ENCODE measurements at regions not wholly inside any gene's neighbourhood (a gene's known extent, or its start where the extent isn't known, plus 50 kb on each side); places are given as distances from the start of the nearest gene placed in this dataset.
"Not testable (repeated sequence)": the region's sequence is repeated elsewhere in the genome, so short reads cannot be mapped to it uniquely, and the experiment has no call there.

- Histone ChIP-seq H3K9me3 (ENCODE audit: insufficient read depth, low read length, severe bottlenecking) (peaks cover 3% of the 10 kb centered on the region), H3K9ac (ENCODE audit: low read depth, low read length) (no peak overlapping the region), H4K20me1 (ENCODE audit: insufficient read depth, low read length) (no peaks in the 10 kb centered on the region), H3K79me2 (ENCODE audit: insufficient read depth, low read length) (no peaks in the 10 kb centered on the region), H3K27ac (ENCODE audit: low read length) (no peak overlapping the region), H2AFZ (ENCODE audit: low read depth, low read length) (no peak overlapping the region), H3K4me3 (ENCODE audit: low read depth in 1 of 2, low read length in 2 of 2) (no peak overlapping the region), H3K27me3 (ENCODE audit: insufficient read depth, low read length, poor library complexity) (no peaks in the 10 kb centered on the region), H3K4me2 (ENCODE audit: insufficient read depth, low read length) (no peak overlapping the region), H3K36me3 (ENCODE audit: insufficient read depth, low read length) (no peaks in the 10 kb centered on the region), H3K4me1 (ENCODE audit: insufficient read depth, low read length) (no peaks in the 10 kb centered on the region)
- no peak for TF ChIP-seq EZH2 (IDR thresholded peaks at IDR 0.05; ENCODE audit: borderline replicate concordance, low read depth, low read length, severe bottlenecking)
- TF ChIP-seq CTCF (IDR thresholded peaks at IDR 0.05; ENCODE audit: borderline replicate concordance, extremely low read depth, low read length, poor library complexity, severe bottlenecking), result no peak
- DNase-seq (no peak), ATAC-seq (ENCODE audit: insufficient read depth, low read depth) (no peak)
Measured at GRCh38 chr4:148903388-148903787, 461.2 kb upstream of the NR3C2 start.

- no peaks in the 10 kb centered on the region for H3K4me1 ChIP-seq (ENCODE audit: insufficient read depth, low read length)
- DNase-seq, result no peak
- ATAC-seq (ENCODE audit: insufficient read depth, low read depth), result no peak
- H3K4me2 ChIP-seq (ENCODE audit: insufficient read depth, low read length), result no peak overlapping the region
- peaks cover 7% of the 10 kb centered on the region for H3K9me3 ChIP-seq (ENCODE audit: insufficient read depth, low read length, severe bottlenecking)
- H3K9ac ChIP-seq (ENCODE audit: low read depth, low read length), result no peak overlapping the region
- no peaks in the 10 kb centered on the region for H4K20me1 ChIP-seq (ENCODE audit: insufficient read depth, low read length)
- no peak overlapping the region for H3K4me3 ChIP-seq (ENCODE audit: low read depth in 1 of 2, low read length in 2 of 2)
- H3K27ac ChIP-seq (ENCODE audit: low read length), result no peak overlapping the region
- TF ChIP-seq EZH2 (IDR thresholded peaks at IDR 0.05; ENCODE audit: borderline replicate concordance, low read depth, low read length, severe bottlenecking), result no peak
- TF ChIP-seq CTCF (IDR thresholded peaks at IDR 0.05; ENCODE audit: borderline replicate concordance, extremely low read depth, low read length, poor library complexity, severe bottlenecking), result no peak
- H3K27me3 ChIP-seq (ENCODE audit: insufficient read depth, low read length, poor library complexity), result no peaks in the 10 kb centered on the region
- no peaks in the 10 kb centered on the region for H3K36me3 ChIP-seq (ENCODE audit: insufficient read depth, low read length)
- H2AFZ ChIP-seq (ENCODE audit: low read depth, low read length), result no peak overlapping the region
- H3K79me2 ChIP-seq (ENCODE audit: insufficient read depth, low read length), result no peaks in the 10 kb centered on the region
Measured at GRCh38 chr4:148901075-148901705, 459.0 kb upstream of the NR3C2 start.

GRCh38 chr4:148898139-148898538, 455.9 kb upstream of the NR3C2 start:
- not testable (repeated sequence) for H3K79me2 ChIP-seq (ENCODE audit: insufficient read depth, low read length); H3K4me3 ChIP-seq (ENCODE audit: low read depth in 1 of 2, low read length in 2 of 2); ATAC-seq (ENCODE audit: insufficient read depth, low read depth); H2AFZ ChIP-seq (ENCODE audit: low read depth, low read length); H3K4me2 ChIP-seq (ENCODE audit: insufficient read depth, low read length); DNase-seq; H3K27me3 ChIP-seq (ENCODE audit: insufficient read depth, low read length, poor library complexity); H3K4me1 ChIP-seq (ENCODE audit: insufficient read depth, low read length); H3K36me3 ChIP-seq (ENCODE audit: insufficient read depth, low read length); H3K9me3 ChIP-seq (ENCODE audit: insufficient read depth, low read length, severe bottlenecking); H3K27ac ChIP-seq (ENCODE audit: low read length); H3K9ac ChIP-seq (ENCODE audit: low read depth, low read length); H4K20me1 ChIP-seq (ENCODE audit: insufficient read depth, low read length)

- ATAC-seq (ENCODE audit: insufficient read depth, low read depth) (no peak), DNase-seq (no peak)
- Histone ChIP-seq H3K4me3 (ENCODE audit: low read depth in 1 of 2, low read length in 2 of 2) (no peak overlapping the region), H2AFZ (ENCODE audit: low read depth, low read length) (no peak overlapping the region), H3K4me1 (ENCODE audit: insufficient read depth, low read length) (no peaks in the 10 kb centered on the region), H3K27me3 (ENCODE audit: insufficient read depth, low read length, poor library complexity) (no peaks in the 10 kb centered on the region), H3K9me3 (ENCODE audit: insufficient read depth, low read length, severe bottlenecking) (peaks cover 4% of the 10 kb centered on the region), H3K27ac (ENCODE audit: low read length) (no peak overlapping the region), H3K9ac (ENCODE audit: low read depth, low read length) (no peak overlapping the region), H4K20me1 (ENCODE audit: insufficient read depth, low read length) (no peaks in the 10 kb centered on the region), H3K36me3 (ENCODE audit: insufficient read depth, low read length) (no peaks in the 10 kb centered on the region), H3K79me2 (ENCODE audit: insufficient read depth, low read length) (no peaks in the 10 kb centered on the region), H3K4me2 (ENCODE audit: insufficient read depth, low read length) (no peak overlapping the region)
- TF ChIP-seq EZH2 (IDR thresholded peaks at IDR 0.05; ENCODE audit: borderline replicate concordance, low read depth, low read length, severe bottlenecking) (no peak), CTCF (IDR thresholded peaks at IDR 0.05; ENCODE audit: borderline replicate concordance, extremely low read depth, low read length, poor library complexity, severe bottlenecking) (no peak)
Measured at GRCh38 chr4:148893095-148893494, 450.9 kb upstream of the NR3C2 start.
